ENCODE measurements at regions not wholly inside any gene's neighbourhood (a gene's known extent, or its start where the extent isn't known, plus 50 kb on each side); places are given as distances from the start of the nearest gene placed in this dataset.

GRCh38 chr6:19998541-19998940, 161.4 kb downstream of the ID4 start:
- no peak for TF ChIP-seq BCL11A (tag by site-specific recombination; IDR thresholded peaks at IDR 0.05; ENCODE audit: low read depth)
- TF ChIP-seq CTCF (tag by site-specific recombination; IDR thresholded peaks at IDR 0.05), result no peak
- TF ChIP-seq ZNF239 (tag by site-specific recombination; IDR thresholded peaks at IDR 0.05), result no peak
- no peak for TF ChIP-seq ZSCAN5A (tag by site-specific recombination; IDR thresholded peaks at IDR 0.05)
- TF ChIP-seq TRIM28 (IDR thresholded peaks at IDR 0.05; ENCODE audit: borderline replicate concordance, low read length), result no peak
- TF ChIP-seq EGR2 (tag by site-specific recombination; IDR thresholded peaks at IDR 0.05; ENCODE audit: low read depth), result no peak
- TF ChIP-seq ZNF501 (tag by site-specific recombination; IDR thresholded peaks at IDR 0.05), result no peak
- TF ChIP-seq MZF1 (tag by site-specific recombination; IDR thresholded peaks at IDR 0.05; ENCODE audit: borderline replicate concordance), result no peak
- no peak for TF ChIP-seq ZBTB7A (tag by site-specific recombination; IDR thresholded peaks at IDR 0.05; ENCODE audit: low read depth)
- no peak for TF ChIP-seq ZNF274 (IDR thresholded peaks at IDR 0.05; ENCODE audit: low read length)
- TF ChIP-seq ZNF274 (tag by site-specific recombination; IDR thresholded peaks at IDR 0.05; ENCODE audit: borderline replicate concordance), result no peak
- TF ChIP-seq TCF7L2 (IDR thresholded peaks at IDR 0.05; ENCODE audit: borderline replicate concordance, low read depth, low read length), result no peak
